ENCODE measurements at regions not wholly inside any gene's neighbourhood (a gene's known extent, or its start where the extent isn't known, plus 50 kb on each side); places are given as distances from the start of the nearest gene placed in this dataset.

DNA sequence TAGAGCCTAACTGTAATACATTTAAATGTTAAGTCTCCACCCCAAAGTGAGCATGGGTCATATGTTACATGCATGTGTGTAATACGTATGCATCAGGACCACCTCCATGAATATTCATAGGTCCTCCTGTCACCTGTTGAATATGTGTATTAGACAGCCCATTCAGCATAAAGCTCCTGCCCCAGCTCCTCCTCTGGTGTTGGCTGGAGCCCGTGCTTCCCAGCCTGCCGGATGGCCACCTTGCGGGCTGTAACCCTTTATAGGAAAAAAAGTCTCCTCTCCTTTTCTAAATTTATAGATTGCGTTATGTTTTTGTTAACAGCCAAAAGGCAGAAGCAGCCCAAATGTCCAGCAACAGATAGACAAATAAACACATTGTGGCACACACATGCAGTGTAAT is 299.5 kb downstream of the MED10 start:
- TF ChIP-seq, protein P1, sequence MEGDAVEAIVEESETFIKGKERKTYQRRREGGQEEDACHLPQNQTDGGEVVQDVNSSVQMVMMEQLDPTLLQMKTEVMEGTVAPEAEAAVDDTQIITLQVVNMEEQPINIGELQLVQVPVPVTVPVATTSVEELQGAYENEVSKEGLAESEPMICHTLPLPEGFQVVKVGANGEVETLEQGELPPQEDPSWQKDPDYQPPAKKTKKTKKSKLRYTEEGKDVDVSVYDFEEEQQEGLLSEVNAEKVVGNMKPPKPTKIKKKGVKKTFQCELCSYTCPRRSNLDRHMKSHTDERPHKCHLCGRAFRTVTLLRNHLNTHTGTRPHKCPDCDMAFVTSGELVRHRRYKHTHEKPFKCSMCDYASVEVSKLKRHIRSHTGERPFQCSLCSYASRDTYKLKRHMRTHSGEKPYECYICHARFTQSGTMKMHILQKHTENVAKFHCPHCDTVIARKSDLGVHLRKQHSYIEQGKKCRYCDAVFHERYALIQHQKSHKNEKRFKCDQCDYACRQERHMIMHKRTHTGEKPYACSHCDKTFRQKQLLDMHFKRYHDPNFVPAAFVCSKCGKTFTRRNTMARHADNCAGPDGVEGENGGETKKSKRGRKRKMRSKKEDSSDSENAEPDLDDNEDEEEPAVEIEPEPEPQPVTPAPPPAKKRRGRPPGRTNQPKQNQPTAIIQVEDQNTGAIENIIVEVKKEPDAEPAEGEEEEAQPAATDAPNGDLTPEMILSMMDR (IDR thresholded peaks at IDR 0.05), result no peak
- no peak for TF ChIP-seq POLR2A (IDR thresholded peaks at IDR 0.05)
- TF ChIP-seq EP300 (IDR thresholded peaks at IDR 0.05; ENCODE audit: low read depth), result no peak
- no peak for TF ChIP-seq POLR2AphosphoS5 (IDR thresholded peaks at IDR 0.05)

Data from transverse colon (tissue), 4 donors.